Fibroblast of gingiva (primary cell): ENCODE measurements at regions not wholly inside any gene's neighbourhood (a gene's known extent, or its start where the extent isn't known, plus 50 kb on each side); places are given as distances from the start of the nearest gene placed in this dataset.

Experiments
- DNase-seq: peaks from one replicate; pipeline ENCODE4 v3.0.0-alpha.2; 2011; ENCODE audit warnings: low read depth

GRCh38 chr1:104699433-104699832 lies 949.7 kb downstream of the AMY1C start:
- DNase-seq, result no peak

GRCh38 chr1:104702731-104703130 lies 953.0 kb downstream of the AMY1C start:
- no peak for DNase-seq

- DNase-seq, result peak; percentile 5
Measured at GRCh38 chr1:104706631-104707147, 957.0 kb downstream of the AMY1C start.

GRCh38 chr1:104718752-104719151 lies 969.1 kb downstream of the AMY1C start:
- no peak for DNase-seq

- peak; percentile 8 for DNase-seq
Measured at GRCh38 chr1:104720741-104721140, 971.0 kb downstream of the AMY1C start.

GRCh38 chr1:104726917-104727316 lies 977.2 kb downstream of the AMY1C start:
- DNase-seq, result peak; percentile 14

- DNase-seq, result no peak
Measured at GRCh38 chr1:104733866-104734265, 984.2 kb downstream of the AMY1C start.

- DNase-seq, result no peak
Measured at GRCh38 chr1:104745875-104746274, 996.2 kb downstream of the AMY1C start.

GRCh38 chr1:104746994-104747393 lies 997.3 kb downstream of the AMY1C start:
- no peak for DNase-seq

- no peak for DNase-seq
Measured at GRCh38 chr1:104760017-104760416, 1010.3 kb downstream of the AMY1C start.

GRCh38 chr1:104761961-104762570 lies 1012.4 kb downstream of the AMY1C start:
- no peak for DNase-seq

GRCh38 chr1:104765085-104765484 lies 1015.4 kb downstream of the AMY1C start:
- DNase-seq, result peak; percentile 39

GRCh38 chr1:104768466-104768865 lies 1018.8 kb downstream of the AMY1C start:
- DNase-seq, result no peak

GRCh38 chr1:104780470-104781078 lies 1030.9 kb downstream of the AMY1C start:
- peak; percentile 10 for DNase-seq

GRCh38 chr1:104785575-104786187 lies 1036.0 kb downstream of the AMY1C start:
- DNase-seq, result no peak

GRCh38 chr1:104787866-104788510 lies 1038.3 kb downstream of the AMY1C start:
- DNase-seq, result no peak

- no peak for DNase-seq
Measured at GRCh38 chr1:104791030-104791429, 1041.3 kb downstream of the AMY1C start.

GRCh38 chr1:104794035-104794434 lies 1044.3 kb downstream of the AMY1C start:
- no peak for DNase-seq

- DNase-seq, result peak; percentile 25
Measured at GRCh38 chr1:104795931-104796330, 1046.2 kb downstream of the AMY1C start.

GRCh38 chr1:104797982-104798381 lies 1048.3 kb downstream of the AMY1C start:
- no peak for DNase-seq

- DNase-seq, result no peak
Measured at GRCh38 chr1:104801344-104801743, 1051.6 kb downstream of the AMY1C start.

GRCh38 chr1:104804147-104804546 lies 1054.4 kb downstream of the AMY1C start:
- no peak for DNase-seq

- no peak for DNase-seq
Measured at GRCh38 chr1:104807590-104807989, 1057.9 kb downstream of the AMY1C start.
